HG02623 (cell line): ENCODE measurements at regions not wholly inside any gene's neighbourhood (a gene's known extent, or its start where the extent isn't known, plus 50 kb on each side); places are given as distances from the start of the nearest gene placed in this dataset.
"Not testable (repeated sequence)": the region's sequence is repeated elsewhere in the genome, so short reads cannot be mapped to it uniquely, and the experiment has no call there.

Experiments used
- ATAC-seq: cut with Tn5 transposase; IDR thresholded peaks from one replicate; pipeline ENCODE4 v1.9.1; 2021; ENCODE audit warnings: moderate library complexity; ENCODE audit not compliant: unreplicated experiment

DNA sequence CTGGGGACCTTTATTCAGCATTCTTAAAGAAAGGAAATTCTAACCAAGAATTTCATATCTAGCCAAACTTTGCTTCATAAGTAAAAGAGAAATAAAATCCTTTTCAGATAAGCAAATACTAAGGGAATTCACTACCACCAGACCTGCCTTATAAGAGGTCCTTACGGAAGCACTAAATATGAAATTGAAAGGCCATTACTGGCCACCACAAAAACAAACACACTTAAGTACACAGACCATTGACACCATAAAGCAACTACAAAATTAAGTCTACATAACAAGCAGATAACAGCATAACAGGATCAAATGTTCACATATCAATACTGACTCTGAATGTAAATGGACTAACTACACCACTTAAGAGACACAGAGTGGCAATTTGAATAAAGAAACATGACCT is 361.4 kb upstream of the POU5F2 start:
- no peak for ATAC-seq

DNA sequence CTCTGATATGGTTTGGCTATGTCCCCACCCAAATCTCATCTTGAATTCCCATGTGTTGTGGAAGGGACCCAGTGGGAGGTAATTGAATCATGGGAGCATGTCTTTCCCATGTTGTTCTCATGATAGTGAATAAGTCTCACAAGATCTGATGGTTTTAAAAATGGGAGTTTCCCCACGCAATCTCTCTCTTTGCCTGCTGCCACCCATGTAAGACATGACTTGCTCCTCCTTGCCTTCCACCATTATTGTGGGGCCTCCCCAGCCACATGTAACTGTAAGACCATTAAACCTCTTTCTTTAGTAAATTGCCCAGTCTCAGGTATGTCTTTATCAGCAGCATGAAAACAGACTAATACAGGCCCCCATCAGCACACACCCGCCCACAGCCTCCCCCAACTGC is 356.0 kb upstream of the POU5F2 start:
- not testable (repeated sequence) for ATAC-seq

DNA sequence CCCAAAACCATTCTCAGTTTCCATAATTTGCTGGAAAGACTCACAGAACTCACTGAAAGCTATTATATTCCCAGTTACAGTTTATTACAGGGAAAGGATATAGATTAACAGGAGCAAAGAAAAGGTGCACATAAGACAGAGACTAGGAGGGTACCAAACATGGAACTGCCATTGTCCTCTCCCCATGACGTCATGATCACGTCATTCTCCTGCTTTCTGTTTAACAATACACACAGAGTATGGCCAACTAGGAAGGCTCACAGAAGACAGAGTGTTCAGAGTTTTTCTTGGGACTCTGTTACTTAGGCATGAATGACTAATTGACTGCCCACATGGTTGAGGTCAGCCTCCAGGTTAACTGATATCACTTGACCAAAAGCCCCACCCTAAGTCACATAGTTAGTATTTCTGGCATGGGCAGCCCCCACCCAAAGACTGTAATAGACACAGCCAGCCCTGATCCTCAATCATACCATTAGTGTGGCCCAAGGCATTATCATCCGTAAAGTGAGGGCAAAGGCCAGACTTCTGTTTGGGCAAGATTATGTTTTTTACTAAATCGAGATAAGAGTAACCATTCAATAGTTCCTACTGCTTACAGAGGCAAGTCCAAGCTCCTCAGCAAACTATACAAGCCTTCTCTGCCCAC is 353.5 kb upstream of the POU5F2 start:
- ATAC-seq, result no peak

DNA sequence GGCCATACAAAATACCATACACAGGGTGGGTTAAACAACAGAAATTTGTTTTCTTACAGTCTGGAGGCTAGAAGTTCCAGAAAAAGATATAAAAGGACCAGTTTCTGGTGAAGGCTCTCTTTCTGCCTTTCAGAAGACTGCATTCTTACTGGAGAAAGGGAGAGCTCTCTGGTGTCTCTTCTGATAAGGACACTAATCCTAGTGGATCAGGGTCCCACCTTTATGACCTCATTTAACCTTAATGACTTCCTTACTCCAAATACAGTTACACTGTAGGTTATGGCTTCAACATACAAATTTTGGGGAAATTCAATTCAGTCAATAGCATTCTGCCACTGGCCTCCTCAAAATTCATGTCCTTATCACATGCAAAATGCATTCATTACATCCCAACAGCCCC is 351.9 kb upstream of the POU5F2 start:
- ATAC-seq, result no peak

DNA sequence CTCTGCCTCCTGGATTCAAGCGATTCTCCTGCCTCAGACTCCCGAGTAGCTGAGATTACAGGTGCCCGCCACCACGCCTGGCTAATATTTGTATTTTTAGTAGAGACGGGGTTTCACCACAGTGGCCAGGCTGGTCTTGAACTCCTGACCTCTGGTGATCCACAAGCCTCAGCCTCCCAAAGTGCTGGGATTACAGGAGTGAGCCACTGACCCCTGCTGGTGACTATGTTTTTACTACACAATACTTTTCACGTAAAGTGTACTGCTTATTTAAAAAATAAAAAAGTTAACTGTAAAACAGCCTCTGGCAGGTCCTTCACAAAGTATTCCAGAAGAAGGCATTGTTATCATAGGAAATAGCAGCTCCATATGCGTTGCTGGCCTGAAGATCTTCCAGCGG is 345.2 kb upstream of the POU5F2 start:
- not testable (repeated sequence) for ATAC-seq

DNA sequence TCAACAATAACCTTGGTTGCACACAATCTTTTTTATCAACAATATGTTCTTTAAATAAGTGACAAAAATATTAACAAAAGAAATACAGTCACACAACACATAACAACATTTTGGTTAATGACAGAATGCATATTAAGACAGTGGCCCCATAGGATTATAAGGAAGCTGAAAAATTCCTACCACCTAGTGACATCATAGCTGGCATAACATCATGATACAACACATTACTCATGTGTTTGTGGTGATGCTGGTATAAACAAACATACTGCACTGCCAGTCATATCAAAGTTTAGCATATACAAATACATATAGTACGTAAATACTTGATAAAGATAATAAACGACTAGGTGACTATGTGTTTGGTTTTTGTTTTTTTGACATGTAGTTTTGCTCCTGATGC is 344.8 kb upstream of the POU5F2 start:
- no peak for ATAC-seq

DNA sequence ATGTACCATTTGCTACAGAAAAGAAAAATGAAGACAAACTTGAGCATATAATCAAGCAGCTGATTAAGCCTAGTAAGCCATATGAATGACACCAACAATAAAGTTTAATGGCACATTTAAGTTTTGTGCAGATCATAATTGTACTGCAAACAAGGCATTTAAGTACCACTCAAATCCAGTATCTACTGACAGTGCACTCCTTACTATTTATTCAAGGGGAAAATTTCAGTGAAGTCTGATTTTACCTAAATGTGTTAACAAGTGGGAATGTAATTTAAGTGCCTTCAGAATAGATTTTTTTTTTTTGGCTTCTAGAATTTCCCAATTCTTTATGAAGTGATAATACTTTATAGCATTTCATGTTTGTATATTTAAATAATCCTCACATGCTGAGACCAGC is 341.0 kb upstream of the POU5F2 start:
- no peak for ATAC-seq

DNA sequence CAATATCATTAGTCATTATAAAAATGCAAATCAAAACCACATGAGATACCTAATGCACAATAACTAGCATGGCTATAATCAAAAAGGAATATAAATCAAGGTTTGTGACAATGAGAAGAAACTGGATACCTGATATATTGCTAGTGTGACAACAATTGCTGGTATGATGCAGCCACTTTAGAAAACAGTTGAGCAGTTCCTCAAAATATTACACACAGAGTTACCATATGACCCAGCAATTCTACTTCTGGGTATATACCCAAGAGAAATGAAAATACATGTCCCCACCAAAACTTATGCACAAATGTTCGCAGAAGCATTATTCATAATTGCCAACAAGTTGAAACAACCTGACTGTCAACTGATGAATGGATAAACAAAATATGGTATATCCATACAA is 339.7 kb upstream of the POU5F2 start:
- no peak for ATAC-seq

DNA sequence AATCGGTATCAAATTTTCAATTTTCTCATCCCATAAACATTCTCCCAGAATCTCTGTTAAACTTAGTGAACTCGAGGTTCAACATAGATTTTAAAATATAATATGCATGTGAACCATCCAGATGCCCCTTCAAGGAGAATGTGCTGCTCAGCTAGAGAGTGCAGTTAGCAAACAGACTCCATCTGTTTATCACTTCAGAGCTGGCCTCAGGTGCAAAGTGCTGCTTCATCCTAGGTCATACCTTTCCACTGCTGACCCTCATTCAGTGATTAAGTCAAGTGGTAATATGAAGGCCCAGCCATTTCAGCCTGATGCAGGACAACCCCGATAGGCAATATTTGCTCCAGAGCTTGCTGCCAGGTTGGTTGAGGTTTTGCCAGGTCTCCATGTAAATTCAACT is 339.0 kb upstream of the POU5F2 start:
- ATAC-seq, result no peak

DNA sequence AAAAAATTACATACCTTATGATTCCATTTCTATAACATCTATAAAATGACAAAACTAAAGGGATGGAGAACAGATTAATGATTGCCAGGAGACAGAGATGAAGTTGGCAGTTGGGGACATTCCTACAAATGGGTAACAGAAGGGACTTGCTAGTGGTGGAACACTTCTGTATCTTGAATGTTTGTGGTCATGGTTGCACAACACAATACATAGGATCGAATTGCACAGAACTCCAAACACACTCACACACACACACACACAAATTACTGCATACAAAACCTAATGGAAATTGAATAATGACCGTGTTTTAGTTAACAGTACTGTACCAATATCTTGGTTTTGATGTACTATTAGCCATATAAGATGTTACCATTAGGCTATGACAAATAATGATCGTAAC is 330.7 kb upstream of the POU5F2 start:
- no peak for ATAC-seq

DNA sequence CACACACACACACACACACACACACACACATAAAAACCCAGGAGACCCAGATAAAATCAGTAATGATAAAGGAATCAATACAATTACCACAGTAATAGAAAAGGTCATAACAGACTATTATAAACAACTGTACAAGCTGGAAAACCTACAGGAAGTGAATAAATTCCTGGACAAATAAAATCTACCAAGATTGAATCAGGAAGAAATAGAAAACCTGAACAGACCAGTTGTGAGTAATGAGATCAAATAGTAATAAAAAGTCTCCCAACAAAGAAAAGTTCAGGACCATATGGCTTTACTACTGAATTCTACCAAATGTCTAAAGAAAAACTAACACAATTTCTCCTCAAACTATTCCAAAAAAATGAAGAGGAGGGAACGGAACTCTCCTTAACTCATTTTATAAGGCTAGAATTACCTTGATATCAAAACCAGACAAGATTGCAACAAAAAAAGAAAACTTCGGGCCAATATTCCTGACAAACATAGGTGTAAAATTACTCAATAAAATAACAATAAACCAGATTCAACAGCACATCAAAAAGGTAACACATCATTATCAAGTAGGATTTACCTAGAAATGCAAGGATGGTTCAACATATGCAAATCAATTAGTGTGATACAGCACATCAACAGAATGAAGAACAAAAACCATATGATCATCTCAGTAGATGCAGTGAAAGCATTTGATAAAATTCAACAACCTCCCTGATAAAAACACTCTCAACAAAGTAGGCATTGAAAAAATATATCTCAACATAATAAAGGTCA is 325.2 kb upstream of the POU5F2 start:
- ATAC-seq, result no peak

DNA sequence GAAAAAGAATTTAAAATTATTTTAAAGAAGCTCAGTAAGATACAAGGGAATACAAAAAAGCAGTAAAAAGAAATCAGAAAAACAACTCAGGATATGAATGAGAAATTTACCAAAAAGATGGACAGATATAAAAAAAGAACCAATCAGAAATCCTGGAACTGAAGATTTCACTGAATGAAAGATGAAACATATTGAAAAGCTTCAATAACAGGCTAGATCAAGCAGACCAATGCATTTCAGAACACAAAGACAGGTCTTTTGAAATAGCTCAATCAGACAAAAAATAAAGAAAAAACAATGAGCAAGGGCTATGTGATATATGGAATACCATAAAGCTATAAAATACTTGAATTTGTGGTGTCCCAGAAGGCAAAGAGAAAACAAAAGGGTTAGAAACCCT is 322.6 kb upstream of the POU5F2 start:
- ATAC-seq, result no peak

DNA sequence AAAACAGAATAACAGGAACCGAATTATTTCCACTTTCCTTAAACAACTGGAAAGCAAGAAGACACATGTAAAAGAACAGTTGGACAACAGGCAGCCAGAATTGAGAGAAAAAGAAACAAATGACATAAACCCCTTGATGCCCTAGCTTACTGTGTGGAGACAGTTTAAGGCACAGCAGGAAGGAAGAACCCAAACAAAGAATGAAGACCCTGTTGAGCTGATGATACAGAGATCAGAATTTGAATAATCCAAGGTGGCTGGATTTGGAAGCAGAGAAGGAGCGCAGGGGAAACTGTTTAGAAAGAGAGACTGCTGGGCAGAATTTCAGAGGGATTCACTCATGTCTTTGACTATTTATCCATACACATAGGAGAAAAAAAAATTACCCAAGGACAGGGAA is 316.3 kb upstream of the POU5F2 start:
- ATAC-seq, result no peak

DNA sequence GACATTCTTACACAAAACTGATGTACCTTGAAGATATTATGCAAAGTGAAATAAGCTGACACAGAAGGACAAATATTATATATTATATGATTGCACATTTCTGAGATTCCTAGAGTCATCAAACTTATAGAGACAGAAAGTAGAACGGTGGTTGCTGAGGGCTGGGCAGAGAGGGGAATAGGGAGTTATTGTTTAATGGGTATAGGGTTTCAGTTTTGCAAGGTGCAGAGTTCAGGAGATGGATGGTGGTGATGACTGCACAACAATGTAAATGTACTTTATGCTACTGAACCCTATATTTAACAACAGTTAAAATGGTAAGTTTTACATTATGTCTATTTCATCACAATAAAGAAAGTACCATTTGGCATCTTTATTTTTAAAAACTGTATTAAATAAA is 315.8 kb upstream of the POU5F2 start:
- ATAC-seq, result peak; percentile 45

DNA sequence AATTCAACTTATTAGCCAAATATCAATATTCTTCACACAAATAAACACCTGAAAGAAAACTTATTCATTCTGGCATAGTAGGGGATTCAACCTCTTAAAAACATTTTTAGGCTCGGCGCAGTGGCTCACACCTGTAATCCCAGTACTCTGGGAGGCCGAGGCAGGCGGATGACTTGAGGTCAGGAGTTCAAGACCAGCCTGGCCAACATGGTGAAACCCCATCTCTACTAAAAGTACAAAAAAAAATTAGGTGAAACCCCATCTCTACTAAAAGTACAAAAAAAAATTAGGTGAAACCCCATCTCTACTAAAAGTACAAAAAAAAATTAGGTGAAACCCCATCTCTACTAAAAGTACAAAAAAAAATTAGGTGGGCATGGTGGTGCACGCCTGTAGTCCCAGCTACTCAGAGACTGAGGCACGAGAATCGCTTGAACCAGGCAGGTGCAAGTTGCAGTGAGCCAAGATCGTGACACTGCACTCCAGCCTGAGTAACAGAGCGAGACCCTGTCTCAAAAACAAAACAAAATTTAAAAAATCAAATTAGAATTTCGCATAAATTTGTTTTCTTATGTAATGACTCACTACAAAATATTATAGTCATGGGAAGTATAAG is 308.0 kb upstream of the POU5F2 start:
- ATAC-seq, result peak; percentile 44

DNA sequence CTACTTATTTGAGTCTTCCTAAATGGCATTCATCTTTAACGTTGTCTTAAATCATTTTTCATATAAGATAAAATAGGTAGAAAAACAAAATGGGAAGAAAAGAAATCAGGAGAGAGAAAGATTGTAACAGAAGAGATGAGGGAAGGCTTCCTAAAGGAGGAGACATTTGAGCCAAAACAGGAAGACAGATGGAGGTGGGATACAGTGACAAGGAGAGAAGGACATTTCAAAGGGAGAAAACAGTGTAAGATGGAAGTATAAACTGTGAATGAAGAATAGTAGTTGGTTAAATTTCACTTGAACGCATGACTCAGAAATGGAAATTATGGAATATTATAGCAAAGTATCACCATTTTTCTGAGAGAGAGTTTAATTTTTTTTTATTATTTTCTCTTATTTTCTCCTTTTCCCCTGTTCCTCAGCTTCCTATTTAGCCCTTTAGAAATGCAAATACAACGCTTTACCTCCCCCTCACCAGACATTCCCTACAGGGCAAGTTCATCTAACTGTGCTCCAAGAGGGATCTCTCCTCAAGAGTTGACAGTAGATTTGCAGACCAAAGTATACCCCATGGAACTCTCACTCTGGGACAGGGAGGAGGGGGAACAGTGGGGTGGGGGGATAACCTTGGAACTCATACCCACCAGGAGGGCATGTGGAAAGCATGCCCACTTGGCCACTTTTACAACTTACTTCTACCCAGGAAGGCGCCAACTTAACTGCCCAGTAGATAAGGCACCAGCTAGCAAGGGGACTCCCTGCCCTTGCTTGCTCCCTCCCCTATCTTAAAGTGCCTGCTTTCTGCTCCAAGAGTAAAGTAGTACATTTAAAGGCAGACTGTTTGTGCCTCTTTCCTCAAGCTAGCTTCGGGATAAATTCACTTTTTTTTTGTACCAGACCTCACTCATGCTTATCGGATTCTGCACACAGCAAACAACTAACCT is 304.7 kb upstream of the POU5F2 start:
- ATAC-seq, result no peak

DNA sequence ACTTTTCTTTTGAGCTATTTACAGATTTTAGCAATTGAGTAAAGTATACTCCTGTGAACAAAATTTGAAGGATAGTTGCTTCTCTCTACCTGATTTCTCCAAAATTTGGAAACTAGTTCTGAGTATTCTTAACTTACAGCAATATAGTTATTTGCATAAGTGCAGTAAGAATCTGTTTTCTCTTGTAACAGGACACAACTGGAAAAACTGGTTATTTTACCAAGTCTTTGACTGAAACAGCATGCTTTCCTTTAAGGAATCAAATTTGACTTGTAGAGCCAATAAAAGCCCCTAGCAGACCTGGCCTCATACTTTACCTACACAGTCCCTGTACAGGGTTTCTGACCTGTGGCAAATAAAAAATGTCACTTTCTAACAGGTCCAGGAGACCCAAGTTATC is 301.9 kb upstream of the POU5F2 start:
- no peak for ATAC-seq

DNA sequence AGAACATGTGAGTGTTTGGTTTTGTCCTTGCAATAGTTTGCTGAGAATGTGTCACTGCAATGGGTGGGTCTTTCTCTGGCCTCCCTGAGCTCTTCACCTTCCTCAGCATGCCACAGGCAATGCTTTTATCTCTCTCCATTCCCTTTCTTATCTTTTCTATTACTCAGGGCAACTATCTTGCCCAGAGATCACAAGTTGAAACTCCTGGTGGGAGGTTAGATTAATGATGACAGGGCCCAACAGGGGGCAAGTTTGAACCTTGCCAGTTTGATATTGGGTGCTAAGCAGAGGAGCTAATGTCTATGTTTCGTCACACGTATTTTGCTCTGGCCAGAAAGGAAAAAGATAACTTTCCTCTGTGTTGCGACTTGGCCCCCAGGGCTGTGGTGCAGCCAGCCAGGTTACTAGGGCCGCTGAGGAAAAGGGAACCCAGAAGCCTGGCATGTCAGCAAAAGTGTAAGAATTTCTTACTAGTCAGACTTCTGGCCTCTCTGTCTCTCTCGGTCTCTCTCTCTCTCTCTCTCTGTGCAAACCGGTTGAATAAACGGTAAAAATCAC is 299.3 kb upstream of the POU5F2 start:
- no peak for ATAC-seq

DNA sequence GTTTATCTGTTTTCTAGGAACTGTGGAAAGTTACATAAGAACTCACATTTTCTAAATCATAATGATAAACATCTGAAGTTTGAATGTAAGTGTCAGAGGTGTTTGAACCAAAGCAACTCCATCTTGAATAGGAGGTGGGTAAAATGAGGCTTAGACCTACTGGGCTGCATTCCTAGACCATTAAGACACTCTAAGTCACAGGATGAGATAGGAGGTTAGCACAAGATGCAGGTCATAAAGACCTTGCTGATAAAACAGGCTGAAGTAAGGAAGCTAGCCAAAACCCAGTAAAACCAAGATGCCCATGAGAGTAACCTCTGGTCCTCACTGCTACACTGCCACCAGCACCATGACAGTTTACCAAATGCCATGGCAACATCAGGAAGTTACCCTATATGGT is 297.7 kb upstream of the POU5F2 start:
- ATAC-seq, result no peak

DNA sequence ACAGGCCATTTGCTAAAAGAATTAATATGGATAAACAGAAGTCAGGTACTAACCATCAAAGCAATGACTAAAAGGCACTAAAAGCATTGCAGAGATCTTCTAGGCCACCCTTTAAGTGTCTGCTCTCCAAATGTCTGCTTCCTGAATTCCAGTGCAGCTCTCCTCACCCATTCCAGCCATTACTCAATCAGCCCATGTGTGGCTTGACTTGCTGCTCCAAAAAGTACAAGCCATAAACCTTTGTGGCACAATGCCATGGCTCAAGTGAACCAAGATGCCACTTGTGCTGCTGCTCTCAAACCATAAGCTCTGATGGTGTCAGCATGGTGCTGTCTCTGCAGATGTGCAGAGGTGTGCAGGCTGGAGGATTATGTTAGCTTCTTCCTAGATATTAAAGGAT is 290.2 kb upstream of the POU5F2 start:
- no peak for ATAC-seq

DNA sequence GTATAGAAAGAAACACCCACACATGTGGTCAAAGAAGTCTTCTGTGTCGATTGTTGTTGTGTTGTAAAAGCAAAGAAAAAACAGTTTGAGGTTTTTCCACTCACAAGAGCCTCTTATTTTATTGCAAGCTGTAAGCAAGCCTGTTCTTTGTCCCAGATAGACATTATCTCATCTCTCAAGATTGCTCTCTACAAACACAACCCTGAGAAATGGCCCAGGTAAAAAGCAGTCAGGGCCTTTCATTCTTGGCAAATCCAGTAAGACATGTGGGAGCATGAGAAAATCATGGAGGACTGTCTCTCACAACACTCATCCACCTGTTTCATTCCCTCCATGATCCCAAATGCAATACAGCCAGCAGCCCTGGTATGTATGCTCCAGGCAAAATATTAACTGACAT is 286.6 kb upstream of the POU5F2 start:
- no peak for ATAC-seq
